Stimulated activated CD8-positive, alpha-beta memory T cell treated with anti-CD3 and anti-CD28 coated beads, Interleukin-15, amount 100 ng/mL, for 48 hours (primary cell): ENCODE measurements at regions not wholly inside any gene's neighbourhood (a gene's known extent, or its start where the extent isn't known, plus 50 kb on each side); places are given as distances from the start of the nearest gene placed in this dataset.
"Not testable (repeated sequence)": the region's sequence is repeated elsewhere in the genome, so short reads cannot be mapped to it uniquely, and the experiment has no call there.

ENCODE experiments used
- DNase-seq, 2 donors: peaks; one replicate each; pipeline ENCODE4 v3.0.0-alpha.2; 2020; ENCODE audit warnings: low read depth in 2 of 2

DNA sequence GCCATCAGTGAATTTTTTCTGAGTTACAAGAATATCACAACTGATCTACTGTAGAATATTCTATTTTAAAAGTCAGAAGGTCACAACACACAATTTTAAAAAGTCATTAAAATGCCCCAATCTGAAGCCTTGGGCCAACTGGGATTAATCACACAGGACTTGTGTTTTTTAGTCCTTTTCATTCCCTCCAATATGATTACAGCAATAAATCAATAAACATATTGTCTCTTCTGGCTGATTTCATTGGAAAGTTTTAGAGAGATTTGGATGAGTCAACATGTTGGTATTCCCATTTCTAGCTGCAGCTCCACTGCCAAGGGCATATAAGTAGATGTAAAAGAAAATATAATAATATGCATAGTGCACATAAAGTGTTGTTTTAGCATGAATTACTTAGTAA lies 85.8 kb downstream of the NIBAN1 start:
- no peak for DNase-seq

DNA sequence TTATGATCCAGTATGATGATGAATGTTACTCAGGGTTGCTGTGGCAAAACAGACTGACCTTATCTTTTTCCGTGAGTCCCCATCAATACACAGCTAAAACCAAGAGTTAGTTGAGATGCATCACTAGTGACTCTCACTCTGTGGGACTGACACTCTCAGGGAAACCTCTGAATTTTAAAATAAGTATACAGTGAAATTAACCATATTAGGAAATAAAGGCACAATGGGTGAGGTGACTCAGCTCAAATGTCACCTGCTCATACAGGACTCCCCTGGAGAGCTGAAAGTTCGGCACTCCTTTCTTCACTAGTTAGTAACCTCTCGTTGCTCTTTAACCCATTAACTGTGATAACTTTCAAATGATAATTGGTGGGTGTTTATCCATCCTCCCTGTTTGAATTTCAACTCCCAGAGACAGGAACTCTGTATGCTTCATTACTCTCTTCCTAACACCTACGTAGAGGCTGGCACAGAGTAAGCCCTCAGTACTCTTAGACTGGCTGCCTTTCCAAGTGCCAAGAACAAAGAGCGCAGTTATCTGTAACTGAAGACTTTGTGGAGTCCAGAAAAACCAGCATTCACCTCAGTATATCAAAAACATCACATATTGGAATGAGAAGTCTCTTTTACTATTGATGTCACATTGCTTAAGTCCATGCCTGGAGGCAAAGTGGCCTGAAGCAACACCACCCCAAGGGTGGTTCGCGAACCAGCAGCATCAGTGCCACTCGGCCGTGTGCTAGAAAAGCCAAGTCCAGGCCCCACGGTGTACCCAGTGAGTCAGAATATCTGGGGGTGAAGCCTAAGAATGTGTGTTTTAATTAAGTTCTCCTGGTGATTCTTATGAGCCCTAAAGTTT lies 91.1 kb downstream of the NIBAN1 start:
- DNase-seq, result no peak

DNA sequence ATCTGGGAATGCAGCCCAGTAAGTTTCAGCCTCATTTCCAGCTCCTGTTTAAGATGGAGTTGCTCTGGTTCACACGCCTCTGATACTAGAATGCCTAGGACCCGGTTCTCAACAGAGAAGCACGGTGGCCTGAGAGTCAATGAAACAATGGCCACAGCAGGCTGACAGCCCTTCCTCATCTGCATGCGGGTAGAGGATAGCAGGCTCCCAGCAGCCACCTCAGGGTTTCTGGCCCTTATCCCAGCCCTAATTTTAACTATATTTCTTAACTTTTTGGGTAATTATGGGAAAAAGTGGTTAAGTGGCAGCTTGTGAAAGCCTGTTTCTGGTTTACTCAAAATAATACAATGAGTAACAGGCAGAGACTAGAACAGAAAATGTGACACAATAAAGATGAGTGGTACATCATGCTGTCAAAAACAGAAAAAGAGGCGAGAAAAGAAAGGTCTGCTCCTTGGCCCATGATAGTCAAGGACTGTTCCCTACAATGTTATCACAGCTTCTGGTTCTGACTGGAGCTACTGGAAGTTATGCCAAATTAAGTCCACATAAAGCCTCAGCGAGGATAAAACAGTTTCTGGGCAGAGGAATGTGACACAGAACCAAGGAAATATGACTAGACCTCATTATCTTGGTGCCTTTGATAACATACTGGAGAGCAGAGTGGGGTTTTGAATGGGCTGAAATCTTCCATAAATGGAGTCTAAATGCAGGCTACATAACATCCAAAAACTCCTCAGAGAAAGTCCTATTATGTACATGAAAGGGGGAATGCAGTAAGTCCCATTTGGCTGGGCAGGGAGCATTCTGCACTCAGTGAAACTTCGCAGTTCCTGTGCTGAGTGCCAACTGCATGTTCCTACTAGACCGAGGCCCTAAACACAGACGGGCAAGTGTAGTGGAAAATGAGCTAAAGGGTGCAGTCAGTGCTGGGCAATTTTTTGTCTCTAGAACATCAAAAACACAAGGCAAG lies 92.1 kb downstream of the NIBAN1 start:
- no peak for DNase-seq

DNA sequence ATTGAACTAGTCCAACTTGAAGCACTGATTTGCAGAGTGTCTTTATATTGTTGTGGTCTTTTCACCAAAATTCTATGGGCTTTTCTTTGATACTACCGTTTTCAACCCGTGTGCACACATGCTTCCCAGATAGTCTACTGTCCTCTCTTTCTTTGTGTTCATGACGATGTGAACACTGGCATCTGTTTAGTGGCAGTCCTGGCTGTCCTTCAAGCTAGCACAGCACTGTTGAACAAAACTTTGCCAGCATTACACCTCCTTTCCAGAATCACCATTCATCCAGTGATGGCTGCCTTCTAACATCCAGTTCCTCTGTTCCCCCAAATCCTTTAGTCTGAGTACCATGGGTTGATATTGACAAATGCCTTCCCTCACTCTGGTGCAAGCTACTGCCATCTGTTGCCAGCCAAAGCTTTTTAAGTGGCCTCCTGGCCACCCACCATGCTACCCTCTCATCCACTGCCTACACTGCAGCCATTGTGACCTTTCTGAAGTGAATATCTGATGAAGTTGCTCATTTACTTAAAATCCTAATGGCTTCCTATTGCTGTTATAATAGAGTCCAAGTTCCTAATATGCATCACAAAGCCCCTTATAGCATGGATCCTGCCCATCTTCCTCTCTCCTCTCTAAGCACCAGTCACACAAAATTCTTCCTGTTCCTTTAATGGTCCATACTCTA lies 94.3 kb downstream of the NIBAN1 start:
- no peak for DNase-seq

DNA sequence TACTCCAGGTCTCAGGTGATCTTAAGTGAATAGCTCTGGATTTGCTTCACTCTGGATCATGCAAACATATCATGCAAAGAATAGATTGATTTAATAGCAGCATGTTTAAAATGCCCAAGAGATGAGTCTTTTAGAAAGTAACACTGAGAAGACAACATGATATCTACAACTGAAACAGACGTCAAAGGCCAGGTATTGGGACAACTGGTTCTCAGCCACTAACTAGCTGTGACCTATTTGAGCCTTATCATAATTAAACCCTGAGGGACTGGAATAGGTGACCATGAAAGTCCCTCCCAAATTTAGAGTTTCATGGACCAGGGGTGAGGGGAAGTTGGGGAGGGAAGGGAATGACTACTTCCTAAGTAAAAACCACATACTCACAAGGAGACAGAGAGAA lies 95.7 kb downstream of the NIBAN1 start:
- DNase-seq, result no peak

DNA sequence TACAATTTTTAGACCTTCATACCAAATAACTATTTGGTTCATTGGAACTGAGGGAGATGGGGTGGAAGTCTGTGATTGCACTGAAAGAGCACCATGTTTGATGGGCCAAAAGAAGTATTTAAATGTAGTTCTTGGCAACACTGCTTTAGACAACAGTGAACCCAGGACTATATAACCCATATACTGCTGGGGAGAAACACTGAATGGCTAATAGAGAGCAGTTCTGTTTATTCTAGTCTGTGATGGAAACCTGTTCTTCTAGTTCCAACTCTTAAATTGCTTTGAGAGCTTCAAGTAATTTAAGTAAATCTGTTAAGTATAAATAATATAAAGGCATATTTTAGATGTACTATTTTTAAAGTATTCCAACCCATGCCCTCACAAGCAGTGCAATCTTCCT lies 96.3 kb downstream of the NIBAN1 start:
- DNase-seq, result no peak

DNA sequence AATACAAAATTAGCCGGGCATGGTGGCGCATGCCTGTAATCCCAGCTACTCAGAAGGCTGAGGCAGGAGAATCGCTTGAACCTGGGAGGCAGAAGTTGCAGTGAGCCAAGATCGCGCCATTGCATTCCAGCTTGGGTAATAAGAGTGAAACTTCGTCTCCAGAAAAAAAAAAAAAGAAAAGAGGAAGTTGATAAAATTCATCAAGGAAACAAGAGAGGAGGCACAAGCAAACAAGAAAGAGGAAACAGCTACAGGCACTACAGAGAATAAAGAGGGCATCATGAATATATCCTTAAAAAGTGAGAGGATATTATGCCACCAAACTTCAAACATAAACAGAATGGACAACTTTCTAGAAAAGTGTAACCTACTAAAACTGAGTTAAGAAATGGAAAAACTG lies 98.3 kb downstream of the NIBAN1 start:
- DNase-seq, result not testable (repeated sequence)

DNA sequence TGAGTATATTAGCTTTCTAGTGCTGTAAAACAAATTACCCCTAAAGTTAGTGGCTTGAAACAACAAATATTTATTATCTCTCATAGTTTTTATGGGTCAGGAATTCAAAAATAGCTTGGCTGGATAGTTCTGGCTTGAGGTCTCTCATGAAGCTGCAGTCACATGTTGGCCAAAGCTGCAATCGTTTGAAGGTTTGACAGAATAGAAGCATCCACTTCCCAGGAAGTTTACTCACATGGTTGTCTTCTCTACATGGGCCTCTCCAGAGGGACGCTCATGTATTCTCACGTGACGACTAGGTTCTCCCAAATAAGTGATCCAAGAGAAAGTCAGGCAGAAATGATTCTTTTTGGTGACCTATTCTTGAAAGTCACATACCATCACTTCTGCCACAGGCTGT lies 99.1 kb downstream of the NIBAN1 start:
- no peak for DNase-seq

DNA sequence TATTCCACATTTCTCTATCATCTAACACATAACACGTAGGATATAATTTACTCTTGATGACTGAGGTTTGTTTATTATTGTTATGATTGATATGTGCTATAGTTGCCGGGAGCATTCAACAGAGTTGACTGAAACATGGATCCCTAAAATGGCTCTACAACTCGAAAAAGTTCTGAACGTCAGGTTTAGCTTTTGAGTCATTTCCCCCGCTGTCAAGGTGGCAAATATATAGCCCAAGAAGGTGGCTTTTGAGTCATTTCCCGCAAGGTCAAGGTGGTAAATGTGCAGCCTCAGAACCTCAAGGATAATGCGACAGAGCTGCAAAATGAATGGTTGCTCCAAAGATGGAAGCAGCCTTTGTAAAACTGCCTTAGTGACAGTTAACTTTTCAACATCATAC lies 104.0 kb downstream of the NIBAN1 start:
- DNase-seq, result peak in 1 of 2 donors; percentile 19

DNA sequence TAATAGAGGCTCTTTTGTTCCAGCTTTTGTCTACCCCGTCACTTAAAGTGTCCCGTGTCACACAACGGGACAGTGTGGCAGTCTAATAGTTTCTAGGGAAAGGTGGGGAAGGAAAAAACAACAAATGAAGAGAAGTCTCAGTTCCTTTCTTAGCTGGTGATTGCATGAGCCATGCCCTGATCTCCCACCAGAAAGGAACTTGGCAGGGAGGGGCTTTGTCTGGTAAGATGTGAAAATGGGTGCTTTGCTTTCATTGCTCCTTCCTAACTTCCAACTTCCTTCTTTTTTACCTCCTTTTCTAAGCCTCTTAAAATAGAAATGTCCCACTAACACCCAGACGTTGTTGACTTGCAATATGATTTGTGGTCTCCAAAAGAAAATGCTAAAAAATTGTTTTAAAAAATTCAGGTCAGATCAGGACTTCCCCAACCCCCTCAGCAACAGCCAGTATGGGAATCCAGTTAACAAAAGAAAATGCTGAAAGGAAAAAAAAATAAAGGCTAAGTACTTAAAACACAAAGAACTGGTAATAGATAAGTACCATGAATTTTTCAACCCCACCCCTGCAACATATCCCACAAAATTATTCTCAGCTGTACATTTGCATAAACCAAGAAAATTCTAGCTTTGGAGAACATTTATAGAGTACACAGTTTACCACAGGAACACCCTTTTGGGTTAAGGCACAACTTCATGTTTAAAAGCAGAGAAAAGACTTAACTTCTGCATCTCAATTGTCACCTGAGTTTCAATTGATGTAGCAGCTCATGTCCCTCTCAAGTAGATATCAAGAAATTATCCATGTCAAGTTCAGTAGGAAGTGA lies 106.2 kb downstream of the NIBAN1 start:
- no peak for DNase-seq

DNA sequence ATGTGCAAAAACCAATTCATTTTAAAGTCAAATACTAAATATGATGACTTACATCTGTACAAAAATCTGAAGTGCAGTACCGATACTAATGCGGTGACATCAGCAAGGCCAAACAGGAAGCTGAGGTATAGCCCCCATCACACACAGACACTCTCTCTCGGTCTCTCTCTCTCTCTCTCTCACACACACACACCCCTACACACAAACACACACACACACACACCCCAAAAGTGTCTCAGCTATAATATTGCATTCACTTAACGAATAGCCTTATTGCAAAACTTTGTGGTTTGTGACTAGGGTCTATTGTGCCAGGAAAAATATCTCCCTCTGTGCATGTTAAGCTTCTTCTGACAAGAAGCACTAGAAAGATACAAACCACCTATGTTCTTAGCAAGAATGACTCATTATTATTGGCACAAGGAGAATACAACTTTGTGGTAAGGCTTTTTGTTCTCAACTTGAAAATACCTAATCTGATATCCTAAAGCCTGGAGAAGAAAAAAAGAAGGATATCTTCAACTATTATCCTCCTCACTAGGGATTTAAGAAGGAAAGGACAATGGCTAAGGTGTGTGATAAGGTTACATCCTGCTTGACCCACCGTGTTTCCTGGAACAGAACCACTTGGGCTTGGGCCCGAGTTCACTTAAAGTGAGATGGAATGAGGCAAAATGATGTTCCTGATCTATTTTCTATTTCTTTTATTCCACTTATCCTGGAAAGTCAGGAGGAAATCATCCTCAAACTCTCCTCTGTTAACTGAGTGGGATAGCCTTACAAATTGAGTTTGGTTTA lies 107.1 kb downstream of the NIBAN1 start:
- peak; percentile 53 to 57 for DNase-seq

DNA sequence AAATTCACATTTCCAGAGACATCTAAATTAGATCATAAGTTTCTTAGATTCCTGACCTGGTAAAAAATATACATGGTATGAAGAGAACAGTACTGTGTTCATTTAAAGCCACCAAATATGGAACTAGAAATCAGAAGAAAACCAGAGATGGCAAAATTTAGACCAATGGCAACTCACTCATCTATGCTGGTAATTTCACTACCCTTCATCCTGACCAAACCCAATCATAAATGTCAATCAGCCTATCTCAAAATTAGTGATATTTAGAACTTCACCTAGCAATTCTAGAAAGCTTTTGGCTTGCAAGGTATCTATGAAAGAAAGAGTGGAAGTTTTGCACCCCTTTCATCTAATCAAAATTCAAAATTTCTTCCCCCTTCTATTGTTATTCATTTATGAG lies 107.7 kb downstream of the NIBAN1 start:
- no peak for DNase-seq

DNA sequence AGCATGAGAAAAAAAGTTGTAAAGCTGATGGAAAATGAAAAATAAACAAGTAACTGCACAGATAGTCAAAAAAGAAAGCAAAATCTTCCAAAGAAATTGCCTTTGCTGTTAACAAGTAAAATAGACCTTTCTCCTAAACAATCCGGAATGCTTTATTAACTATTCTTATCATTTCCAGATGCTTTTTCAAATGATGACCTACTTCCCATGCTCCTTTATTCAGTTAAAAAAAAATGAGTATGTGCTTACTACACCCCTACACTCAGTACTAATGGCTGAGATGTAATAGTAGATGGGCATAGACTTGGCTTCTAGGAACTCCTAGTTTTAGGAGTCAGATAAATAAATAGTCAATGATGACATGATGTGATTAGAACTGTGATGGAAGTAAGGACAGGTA lies 108.5 kb downstream of the NIBAN1 start:
- no peak for DNase-seq

DNA sequence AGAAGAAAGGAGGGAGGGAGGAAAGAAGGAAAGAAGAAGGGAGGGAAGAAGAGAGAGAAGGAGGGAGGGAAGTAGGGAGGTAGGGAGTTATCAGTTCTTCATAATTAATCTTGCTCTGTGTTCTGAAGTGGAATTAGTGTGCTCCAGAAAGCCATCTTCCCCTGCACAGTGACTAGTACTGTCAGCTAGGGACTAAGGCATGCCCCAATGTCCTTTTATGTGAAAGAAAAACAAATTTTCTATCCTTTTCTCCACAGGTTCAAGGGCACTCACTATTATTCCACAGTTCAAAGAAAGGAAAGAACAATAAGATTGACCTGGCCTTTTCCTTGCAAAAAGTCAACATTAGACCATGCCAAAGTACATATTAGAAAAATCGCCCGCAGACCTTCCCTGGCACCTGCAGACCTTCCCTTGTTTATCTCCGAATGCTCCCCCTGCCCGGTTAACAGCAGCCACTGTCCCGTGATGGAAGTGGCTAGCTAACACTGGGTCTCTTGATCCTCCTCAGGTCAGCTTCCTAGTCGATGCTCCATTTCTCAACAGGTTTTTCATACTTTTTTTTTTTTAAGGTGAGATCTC lies 107.2 kb upstream of the EDEM3 start:
- no peak for DNase-seq

DNA sequence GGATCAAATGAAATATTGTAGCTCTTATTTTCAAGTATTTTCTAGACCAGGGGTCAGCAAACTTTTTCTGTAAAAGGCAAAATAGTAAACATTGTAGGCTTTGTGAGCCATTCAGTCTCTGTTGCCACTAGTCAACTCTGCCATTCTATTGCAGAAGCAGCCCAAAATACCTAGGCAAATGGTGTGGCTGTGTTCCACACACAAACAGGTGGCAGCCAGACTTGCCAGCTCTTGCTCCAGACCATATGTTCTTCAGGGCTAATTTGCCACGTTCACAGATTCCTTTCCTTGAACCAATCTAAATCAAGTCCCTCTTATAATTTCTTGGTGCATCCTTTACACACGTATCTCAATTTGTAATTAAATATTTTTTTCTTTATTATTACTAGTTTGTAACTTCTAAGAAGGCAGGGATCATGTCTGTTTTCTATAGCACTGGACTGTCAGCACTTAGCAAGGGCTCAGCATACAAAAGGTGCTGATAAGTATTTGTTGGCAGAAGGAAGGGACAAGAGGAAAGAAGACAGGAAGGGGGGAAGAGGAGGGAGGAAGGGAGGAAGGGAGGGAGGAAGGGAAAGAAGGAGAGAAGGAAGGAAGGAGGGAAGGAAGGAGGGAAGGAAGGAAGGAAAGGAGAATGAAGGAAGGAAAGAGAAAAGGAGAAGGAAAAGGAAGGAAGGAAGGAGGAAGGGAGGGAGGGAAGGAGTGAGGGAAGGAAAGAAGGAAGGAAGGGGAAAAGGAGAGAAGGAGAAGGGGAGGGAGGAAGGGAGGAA lies 106.5 kb upstream of the EDEM3 start:
- DNase-seq, result no peak

DNA sequence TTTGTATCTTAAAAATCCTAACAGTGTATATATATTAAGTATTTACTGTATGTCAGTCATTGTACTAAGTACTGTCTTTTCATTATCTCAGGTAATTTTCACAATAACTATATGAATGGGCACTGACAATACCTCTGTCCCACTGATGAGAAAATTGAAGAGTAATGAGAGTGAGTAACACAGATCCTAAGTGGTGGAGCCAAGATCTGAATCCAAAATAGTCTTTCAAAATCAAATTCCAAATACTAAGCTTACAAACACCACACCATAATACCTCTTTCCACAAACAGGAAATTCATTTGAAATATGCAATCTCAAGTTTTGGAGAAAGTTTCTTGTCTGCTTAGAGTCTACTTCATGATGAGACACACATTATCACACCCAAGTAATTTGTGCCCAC lies 105.9 kb upstream of the EDEM3 start:
- no peak for DNase-seq

DNA sequence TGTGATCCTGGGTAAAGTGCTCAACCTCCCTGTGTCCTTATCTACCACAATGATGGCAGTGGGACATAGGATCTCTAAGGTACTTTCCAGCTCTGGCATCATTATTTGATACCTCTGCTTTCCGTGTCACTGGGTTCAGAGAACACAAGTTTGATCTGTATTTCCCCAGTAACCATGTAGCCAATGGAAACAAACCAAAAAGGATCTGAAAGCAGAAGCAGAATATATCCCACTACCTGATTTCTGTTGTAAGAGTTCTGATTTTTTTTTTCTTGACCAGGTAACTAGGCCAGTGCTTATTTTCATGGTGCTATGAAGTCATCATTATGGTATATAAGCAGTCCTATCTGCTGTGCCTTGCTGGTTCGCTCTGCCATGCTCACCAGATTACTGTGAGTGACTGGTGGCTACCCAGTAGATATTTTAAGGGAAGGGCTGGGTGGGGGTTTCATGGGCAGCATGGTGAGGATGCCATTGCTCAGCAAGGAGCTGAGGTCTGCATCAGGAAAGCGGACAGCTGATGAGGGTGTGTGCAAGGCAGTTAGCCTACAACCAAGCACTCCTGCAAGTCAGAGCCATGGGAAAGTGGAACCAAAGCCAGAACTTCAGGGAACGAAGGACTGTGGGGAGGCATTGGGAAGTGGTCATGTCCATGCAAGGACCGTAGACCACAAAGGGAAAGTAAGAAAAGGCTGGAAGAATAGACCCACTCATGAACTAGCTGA lies 104.9 kb upstream of the EDEM3 start:
- DNase-seq, result no peak

DNA sequence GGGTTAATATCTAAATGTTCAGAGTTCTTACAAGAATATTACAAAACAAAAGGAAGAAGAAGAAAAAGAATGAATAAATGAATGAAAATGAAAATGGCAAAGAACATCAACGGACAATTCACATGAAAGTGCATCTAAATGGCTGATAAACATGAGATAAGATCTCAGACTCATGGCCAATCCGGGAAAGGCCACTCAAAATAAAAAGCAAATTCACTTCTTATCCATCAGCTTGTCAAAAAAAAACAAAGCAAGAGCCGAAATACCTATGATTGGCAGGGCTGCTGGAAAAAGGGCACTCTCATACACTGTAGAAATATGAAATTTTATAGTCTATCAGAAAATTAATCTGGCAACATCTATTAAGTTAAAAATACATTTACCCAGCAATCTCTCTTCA lies 103.6 kb upstream of the EDEM3 start:
- no peak for DNase-seq
